ENCODE measurements at regions not wholly inside any gene's neighbourhood (a gene's known extent, or its start where the extent isn't known, plus 50 kb on each side); places are given as distances from the start of the nearest gene placed in this dataset.

DNA sequence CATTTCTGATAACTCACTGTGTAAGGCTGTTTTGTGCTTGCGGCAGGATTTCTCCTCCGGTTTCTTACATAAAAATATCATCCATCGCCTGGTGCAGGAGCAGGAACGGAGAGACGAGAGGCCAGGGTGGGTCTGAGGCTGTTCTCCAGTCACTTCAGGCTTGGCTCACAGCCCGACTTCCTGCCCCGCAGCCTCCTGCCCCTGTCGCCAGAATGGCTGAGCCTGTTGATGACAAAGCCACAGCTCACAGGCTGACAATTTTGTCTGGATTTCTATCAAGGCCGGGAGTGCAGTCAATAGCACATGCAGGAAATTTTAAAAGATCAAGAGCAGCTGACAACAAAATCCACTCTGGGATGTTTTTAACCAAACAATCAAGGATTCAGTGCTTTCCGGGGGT is 229.7 kb upstream of the ZNF32 start:
- DNase-seq (ENCODE audit: extremely low spot score, insufficient read length, low read depth) (no peak), FAIRE-seq (no peak)

DNA sequence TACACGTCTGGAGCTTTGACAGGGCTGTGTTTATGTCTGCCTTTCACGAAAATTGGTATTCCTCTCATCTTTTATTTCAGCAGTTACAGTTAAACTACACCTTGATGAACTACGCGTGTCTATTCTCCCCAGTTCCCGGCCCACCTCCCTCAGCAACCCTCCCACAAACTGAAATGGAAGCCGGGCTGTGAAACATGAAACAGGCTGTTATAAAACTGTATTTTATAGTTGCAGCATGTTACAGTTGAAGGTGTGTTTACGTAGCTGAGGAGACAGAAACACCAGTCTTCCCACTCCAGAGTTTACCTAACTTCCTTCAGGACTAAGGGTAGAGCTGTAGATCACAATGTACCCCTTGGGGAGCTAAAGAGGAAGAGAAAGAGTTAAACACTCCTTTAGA is 228.3 kb upstream of the ZNF32 start:
- no peak for DNase-seq (ENCODE audit: extremely low spot score, insufficient read length, low read depth)
- no peak for FAIRE-seq

DNA sequence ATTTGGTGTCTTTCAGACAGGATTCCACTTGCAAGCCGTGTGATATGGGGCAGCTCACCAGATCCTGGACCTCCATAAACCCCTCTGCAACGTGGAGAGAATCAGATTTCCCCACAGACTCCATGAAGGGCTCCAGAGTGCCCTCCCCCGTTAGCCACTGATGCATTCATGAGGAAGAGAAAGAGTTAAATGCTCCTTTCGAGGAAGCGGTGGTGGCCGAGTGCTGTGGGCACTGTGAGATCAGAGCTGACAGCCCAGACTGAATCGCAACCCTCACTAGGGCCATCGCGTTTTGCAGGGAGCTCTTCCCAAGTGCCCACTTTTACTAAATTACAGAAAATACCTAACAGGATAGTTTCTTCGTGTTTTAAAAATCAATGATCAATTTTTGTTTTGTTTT is 226.3 kb upstream of the ZNF32 start:
- FAIRE-seq (no peak), DNase-seq (ENCODE audit: extremely low spot score, insufficient read length, low read depth) (no peak)

DNA sequence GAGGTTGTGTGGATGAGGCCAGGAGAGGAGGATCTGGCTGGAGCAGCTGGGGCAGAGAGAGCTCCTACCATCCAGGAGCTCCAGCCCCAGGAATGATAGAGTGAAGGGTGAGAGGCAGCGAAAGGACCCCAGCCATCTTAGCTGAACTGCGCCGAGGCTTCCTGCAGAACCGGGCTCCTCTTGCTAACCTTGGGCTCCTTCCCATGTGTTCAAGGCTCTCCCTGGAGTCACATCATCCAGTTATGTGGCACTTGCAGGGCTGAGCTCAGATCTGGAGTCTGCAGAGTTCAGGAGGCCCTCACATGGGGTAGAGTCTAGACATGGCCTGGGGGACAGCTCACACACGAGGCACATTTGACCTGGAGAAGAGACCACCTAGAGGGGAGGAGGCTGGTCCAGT is 225.0 kb upstream of the ZNF32 start:
- DNase-seq (ENCODE audit: extremely low spot score, insufficient read length, low read depth) (no peak), FAIRE-seq (no peak)

DNA sequence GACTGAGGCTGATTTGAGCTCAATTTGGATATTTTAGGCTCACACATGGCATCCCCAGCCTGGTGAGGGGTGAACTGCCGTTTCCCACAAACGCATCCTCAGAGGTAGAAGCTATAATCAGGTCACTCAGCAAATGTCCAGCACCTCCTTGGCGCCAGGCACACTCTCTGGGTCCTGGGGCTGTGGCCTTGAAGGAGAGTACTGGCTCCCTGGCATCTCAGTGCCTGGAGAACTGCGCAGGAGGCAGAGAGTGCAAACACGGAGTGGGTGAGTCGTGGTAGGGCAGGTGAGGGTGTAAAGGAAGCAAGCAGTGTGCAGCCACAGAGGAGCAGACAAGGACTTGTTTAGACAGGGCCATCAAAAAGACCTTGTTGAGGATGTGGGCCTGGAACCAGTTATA is 224.0 kb upstream of the ZNF32 start:
- DNase-seq (ENCODE audit: extremely low spot score, insufficient read length, low read depth) (no peak), FAIRE-seq (no peak)

DNA sequence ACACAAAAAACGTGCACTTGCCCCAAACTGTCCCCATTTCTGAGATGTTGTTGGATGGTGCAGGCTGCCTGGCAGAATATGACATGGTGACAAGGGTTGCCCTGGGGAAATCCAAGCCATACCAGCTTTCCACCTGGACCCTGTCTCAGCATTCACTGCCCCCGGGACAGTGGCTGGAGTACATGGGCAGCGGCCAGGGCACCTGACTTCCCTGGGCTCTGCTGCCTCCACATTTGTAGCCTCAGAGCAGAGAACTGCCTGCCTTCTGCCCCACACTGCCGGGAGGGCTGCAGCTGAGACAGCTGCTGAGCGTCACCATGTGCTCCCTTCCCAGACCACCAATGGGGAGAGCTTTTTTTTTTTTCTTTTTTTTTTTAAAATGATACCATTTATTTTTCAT is 222.9 kb upstream of the ZNF32 start:
- FAIRE-seq (no peak), DNase-seq (ENCODE audit: extremely low spot score, insufficient read length, low read depth) (no peak)

DNA sequence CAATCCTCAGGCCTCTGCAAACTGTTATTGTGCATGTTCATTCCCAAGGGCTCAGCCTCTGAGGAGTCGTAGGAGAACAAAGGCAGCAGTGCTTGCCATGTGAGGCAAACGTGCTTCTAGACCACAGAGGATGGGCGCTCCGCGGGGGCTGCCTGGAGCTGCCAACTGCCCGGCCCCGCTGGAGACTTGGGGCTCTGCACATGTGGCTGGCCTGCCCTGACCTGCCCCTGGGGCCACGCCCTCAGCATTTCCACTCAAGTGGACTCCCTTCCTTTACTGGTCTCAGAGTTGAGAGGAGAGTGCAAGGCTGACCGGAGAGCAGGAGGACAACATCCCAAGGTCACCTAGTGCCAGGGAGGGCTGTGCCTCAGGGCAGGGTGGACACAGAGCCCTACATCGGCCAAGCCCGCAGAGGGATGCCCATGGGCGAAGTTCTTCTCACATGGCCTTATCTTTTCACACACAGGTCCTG is 222.3 kb upstream of the ZNF32 start:
- no peak for DNase-seq (ENCODE audit: extremely low spot score, insufficient read length, low read depth)
- no peak for FAIRE-seq

DNA sequence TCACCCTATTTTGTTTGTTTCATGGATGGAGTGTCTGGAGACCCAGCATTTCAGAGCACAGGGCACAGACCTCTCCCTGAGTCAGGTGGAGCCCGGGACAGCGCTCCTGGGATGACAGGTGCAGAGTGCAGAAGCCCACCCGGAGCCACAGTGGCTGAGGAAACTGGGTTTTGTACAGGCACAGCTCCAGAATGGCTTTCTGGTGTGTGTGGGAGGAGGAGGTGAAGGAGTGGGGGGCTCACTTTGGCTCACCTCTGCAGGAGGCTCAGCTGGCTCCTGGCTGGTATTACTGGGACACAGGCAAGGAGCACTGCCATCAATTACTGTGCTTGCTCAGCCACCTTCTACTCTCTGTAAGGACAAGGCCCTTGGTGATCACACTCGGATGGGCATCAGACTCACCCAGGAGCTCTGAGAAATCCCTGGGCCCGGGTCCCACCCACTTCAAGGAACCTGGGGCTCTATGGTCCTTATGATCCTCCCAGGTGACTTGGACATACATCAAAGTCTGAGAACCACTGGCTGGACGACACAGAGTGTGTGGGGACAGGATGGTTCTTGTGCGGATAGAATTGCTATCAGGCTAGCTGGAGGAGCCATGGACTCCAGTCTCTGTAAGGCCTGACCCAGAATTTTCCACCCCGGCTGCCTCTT is 221.1 kb upstream of the ZNF32 start:
- DNase-seq (ENCODE audit: extremely low spot score, insufficient read length, low read depth) (no peak), FAIRE-seq (no peak)

DNA sequence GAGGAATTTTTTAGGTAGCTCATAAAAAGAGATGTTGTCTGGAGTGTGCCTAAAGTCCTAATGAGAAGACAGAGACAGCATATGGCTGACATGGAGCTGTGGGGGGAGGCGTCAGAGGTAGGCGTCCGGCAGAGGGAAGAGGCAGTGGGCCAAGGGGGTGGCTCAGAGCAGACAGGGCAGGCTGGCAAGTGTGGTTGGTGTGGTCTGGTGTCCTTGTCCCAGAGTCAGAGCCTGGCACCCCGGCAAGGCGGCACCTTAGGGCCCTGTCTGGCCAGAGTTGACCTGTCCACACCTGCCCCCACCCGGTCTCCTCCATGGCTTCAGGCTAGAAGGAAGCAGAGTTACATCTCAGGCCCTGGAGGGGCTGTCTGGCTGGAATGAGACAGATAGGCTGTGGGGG is 220.3 kb upstream of the ZNF32 start:
- no peak for DNase-seq (ENCODE audit: extremely low spot score, insufficient read length, low read depth)
- FAIRE-seq: no peak

DNA sequence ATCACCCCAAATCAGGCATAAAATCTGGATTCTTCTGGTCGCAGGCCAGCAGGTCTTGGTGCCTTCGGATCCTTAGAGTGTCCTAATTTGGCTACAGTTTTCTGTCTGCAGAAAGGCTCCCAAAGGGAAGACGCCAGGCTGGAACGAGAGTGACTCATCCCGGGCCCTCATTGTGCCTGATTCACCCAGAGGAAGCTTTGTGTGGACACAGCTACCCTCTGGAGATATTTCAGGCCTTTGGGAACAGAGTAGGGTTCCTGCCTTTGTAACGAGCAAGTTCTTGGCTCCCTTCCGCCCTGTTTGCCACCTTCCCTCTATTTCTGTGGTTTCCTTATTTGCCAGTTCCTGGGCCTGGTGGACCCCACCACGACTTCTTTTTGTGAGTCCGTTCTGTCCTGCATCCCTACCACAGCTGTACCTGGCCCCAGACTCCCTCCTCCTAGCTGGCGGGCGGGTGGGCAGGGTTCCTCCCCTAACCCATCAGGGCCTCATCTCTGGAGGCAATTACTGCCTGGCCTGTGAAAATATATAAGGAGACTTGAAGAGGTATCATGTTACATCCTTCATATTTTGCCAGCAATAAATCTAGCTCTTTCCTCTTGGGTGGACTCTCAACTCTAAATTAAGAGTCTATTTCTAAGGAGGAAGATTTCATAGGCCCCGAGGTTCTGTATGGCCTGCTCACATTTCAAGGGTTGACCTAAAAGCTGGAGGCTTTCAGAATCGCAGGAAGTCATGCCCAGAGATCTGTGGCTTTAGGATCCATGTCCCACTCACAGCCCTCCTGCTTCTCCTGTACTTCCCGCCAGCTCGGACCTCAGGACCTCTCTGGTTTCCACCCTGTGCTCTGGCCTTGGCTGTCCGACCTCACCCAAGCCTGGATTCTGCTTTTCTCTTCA is 219.2 kb upstream of the ZNF32 start:
- FAIRE-seq (no peak), DNase-seq (ENCODE audit: extremely low spot score, insufficient read length, low read depth) (no peak)

DNA sequence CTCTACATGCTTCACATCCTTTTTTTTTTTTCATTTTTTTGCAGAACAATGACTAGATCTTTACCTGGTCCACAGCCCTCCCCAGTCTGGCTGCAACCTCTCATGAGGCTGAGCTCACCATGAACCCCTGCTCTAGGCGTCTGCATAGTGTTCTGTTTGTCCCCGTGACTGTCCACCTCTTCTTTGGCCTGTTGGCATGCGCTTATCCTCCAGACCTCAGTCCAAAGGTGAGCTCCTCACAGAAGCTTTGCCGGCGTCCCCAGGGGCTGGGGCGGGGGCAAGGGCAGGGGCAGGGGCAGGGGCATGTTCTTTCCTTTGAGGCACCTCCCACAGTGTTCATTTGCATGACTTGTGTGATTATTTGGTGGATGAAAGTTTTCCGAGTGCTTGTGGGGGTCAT is 218.4 kb upstream of the ZNF32 start:
- DNase-seq (ENCODE audit: extremely low spot score, insufficient read length, low read depth) (no peak), FAIRE-seq (no peak)

DNA sequence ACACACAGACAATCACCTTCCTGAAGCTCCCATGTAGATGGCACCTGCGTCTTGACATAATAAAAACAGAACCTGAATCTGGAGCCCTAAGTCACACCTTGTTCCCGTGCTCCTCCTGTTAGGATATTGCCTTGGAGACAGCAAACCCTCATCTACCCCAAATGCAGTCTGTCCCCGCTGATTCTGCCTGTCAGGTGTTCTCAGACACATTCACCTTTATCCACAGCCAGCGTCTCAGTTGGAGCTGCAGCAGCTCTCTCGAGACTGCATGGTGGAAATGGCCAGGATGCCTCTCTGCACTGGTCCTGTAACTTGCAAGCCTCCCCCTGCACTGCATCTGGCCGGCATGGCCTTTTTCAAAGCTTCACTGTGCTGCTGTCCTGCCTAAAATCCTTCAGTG is 218.0 kb upstream of the ZNF32 start:
- no peak for DNase-seq (ENCODE audit: extremely low spot score, insufficient read length, low read depth)
- no peak for FAIRE-seq

DNA sequence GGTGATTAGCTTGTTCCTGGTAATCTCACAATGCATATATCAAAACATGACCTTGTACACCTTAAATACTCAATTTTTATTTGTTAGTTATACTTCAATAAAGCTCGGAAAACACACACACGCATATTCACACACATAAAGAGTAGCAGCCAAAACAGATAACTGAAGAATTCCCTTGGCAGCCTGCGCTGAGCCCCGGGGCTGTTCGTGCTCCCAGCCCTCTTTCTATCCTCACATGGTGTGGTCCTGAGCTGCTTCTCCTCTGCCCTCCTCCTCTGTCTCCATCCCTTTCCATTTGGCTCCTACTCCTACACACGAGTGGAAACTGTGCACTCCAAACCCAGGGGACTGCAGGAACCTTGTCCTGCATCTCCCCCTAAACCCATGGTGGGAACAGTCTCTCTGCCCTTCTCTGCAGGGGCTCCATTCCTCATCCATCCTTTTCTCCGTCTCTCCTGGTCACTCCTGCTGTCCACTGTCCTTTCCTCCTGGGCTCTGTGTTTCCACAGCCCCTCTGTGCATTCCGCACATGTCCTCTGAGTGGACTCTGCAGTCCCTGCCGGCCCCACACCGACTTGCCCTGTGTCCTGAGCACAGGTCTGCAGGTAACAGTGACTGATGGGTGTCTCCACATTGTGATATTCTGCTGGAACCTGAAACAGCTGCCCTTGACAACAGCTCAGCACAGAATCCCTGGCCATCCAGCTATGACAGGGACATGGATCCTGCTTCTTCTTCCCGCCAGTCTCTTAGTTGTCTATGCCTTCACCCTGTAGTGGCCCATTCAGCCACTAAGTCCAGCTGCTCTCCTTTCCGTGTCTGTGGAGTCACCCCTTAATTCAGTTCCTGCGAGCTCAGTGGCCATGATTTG is 216.8 kb upstream of the ZNF32 start:
- FAIRE-seq (no peak), DNase-seq (ENCODE audit: extremely low spot score, insufficient read length, low read depth) (no peak)

DNA sequence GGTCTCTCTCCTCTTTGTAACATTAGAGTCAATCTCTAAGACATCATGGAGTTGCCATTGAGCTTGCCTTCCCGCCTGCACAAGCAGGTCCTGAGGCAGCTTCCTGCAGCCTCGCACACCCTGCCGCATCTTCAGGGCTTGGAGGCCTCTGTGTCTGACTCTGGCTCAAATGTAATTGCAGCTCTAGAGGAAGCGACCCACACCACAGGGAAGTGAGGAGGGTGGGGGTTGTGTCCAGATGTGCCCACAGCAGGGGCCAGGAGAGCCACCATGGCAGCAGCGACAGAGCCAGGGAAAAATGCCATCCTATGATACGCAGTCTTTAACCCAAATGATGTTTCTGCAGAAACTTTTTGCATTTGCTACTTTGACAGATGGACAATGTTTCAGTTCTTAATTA is 216.0 kb upstream of the ZNF32 start:
- FAIRE-seq (no peak), DNase-seq (ENCODE audit: extremely low spot score, insufficient read length, low read depth) (no peak)

DNA sequence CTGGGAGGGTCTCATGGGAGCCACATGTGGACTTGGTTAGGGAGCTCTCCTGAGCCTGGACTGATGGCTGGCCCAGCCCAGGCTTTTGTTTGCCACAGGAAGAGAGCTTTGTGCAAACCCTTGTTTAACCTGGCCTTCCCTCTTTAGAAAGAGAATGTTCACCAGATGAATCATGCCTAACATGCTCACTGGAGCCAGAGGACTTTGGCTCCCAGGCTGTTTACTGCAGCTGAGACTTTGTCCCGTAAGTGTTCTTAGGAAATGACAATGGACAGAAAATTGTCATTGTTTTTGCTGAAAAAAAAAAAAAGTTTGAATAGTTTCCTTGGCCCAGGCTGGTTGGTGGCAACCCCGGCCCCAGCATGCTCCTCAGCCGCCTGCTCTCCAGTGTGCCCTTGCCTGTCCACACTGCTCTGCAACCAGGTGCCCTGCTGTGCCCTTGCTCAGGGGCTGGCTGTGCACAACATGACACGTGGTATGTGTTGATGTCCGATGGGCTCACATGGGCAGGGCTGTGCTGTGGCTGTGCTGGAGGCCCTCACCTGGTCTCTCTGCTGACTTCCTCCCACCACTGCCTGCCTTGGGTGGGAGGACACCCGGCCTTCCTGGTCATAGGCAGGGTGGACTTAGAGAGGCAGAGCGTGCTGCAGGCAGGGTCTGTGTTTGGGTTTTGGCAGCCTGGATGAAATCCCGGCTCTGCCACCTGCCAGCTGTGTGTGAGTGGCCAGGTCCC is 215.3 kb upstream of the ZNF32 start:
- FAIRE-seq: no peak
- DNase-seq (ENCODE audit: extremely low spot score, insufficient read length, low read depth): no peak

DNA sequence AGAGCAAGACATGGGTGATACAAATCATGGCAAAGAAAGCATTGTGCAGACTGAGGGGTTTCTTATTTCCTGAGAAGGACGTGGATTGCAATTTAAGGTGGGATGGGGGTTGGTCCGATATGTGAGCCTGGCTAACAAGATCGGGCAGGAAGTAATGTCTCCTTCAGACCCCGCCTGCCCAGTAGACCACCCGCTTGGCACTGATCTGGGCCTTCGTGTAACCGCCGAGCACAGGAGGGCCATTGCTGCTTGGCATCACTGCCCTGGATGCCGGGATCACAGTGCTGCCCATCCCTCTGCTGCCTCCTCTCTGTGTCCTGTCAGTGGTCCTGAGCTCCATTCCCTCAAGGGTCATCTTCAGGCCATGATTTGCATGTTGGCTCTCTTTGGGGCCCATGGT is 214.6 kb upstream of the ZNF32 start:
- FAIRE-seq: no peak

DNA sequence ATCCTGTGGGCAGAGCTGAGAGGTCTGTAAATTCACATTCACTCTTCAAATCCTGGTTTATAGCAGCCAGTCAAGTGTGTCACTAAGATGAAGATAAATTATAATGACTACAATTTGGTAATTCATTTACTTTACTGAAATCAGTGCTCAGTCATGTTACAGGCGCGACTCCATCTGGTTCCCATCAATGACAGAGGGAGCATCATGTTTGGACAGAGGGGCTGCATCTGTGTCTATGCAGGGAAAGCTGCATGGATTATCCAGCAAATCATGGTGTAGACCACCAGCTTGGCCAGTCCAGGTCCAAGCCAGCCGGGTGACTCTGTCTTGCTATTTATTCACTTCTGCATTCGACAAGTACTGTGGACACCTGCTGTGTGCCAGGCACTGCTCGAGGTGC is 214.1 kb upstream of the ZNF32 start:
- FAIRE-seq (no peak), DNase-seq (ENCODE audit: extremely low spot score, insufficient read length, low read depth) (no peak)

More for the DNA sequence above, 214.6 kb upstream of the ZNF32 start:
- no peak for DNase-seq (ENCODE audit: extremely low spot score, insufficient read length, low read depth)

DNA sequence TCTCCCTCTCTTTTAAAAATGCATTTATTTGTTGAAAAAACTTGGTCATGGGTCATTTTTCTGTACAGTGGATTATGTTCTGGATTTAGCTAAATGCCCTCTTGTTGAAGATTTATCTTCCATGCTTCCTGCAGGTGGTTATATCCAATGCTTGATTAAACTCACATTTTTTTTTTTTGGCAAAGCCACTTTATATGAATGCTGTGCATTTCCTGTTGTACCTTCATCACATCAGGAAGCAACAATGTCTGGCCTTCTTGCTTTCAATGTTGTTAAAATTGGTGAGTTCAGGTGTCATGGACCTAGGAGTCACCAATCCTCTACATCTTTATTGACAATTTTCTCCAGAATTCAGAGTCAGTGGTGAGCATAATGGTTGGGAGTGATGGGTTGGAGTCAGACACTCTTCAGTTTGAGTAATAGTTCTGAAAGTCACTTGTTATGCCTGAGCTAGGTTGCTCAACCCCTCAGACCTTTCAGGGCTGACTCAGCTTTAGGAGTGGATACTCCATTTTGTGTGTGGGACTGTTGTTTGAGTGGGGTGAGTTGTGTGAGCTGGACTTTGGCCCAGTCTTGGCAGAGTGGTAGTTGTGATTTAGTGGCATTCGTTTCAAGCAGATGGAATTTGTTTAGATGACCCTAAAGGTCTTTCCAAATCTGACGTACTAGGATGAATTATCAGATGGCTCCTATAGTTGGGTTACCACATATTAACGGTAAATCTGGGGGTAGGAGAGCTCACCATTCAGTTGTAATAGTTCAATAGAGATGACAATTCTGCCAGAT is 213.5 kb upstream of the ZNF32 start:
- FAIRE-seq: no peak
- no peak for DNase-seq (ENCODE audit: extremely low spot score, insufficient read length, low read depth)

DNA sequence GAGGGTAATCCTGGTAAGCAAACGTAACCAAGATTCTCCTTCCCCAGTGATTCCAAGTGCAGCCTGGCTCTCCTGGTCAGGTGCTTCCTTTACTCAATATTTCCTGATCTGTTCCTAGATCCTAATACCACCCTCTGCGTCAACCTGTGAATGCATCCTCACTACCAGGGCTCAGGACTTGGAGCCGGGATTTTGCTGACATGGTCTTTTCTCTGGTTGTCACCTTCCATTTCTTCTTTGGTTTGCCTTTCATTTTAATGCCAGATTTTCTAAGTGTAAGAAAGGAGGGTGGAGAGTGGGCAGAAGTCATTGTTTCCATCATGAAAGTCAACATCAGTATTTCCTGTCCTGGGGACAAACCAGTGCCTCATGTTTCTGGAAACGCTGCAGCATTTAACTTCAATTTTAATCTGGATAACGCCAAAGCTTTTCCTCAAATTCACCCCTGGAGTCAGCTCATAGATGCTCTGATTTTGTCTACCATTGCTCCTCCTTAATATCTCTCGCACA is 210.4 kb upstream of the ZNF32 start:
- FAIRE-seq: no peak
- DNase-seq (ENCODE audit: extremely low spot score, insufficient read length, low read depth): no peak
